Fibroblast of pulmonary artery (primary cell): ENCODE measurements at regions not wholly inside any gene's neighbourhood (a gene's known extent, or its start where the extent isn't known, plus 50 kb on each side); places are given as distances from the start of the nearest gene placed in this dataset.

ENCODE experiments used
- DNase-seq: peaks from one replicate; pipeline ENCODE4 v3.0.0-alpha.2; 2010; ENCODE audit warnings: low read depth
- H3K4me3 ChIP-seq: replicated peaks from 2 replicates; pipeline ENCODE4 v1.5.1; 2011; ENCODE audit warnings: low read depth, mild to moderate bottlenecking, control low read depth, low read length, moderate library complexity
- CTCF ChIP-seq: IDR thresholded peaks from 2 replicates; pipeline ENCODE4 v1.5.1; 2011; ENCODE audit warnings: mild to moderate bottlenecking, control low read depth, low read length, inconsistent platforms; ENCODE audit errors: missing control alignments

GRCh38 chr4:26044524-26044923 is 130.5 kb downstream of the SMIM20 start:
- no peak for TF ChIP-seq CTCF
- no peak overlapping the region for H3K4me3 ChIP-seq
- DNase-seq, result no peak

- DNase-seq, result no peak
- H3K4me3 ChIP-seq, result no peak overlapping the region
- TF ChIP-seq CTCF, result no peak
These were observed 131.0 kb downstream of the SMIM20 start for GRCh38 chr4:26044983-26045382.

DNA sequence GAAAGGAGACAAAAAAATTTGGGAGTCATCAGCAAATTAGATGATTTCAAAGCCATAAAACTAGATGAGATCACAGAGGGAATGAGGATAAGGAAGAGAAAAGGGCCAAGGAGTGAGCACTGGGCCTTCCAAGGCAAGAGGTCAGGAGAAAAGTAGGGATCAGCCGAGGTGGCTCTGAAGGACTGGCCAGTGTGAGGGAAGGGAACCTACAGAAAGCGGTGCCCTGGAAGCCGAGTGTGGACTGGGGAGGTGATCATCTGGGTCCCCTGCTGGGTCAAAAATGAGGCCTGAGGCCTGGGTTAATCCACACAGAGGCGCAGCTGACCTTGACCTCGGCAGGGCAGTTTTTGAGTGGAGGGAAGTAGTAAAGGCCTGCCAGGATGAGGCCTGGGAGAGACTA is 133.8 kb downstream of the SMIM20 start:
- no peak for TF ChIP-seq CTCF
- H3K4me3 ChIP-seq, result no peak overlapping the region
- no peak for DNase-seq

DNA sequence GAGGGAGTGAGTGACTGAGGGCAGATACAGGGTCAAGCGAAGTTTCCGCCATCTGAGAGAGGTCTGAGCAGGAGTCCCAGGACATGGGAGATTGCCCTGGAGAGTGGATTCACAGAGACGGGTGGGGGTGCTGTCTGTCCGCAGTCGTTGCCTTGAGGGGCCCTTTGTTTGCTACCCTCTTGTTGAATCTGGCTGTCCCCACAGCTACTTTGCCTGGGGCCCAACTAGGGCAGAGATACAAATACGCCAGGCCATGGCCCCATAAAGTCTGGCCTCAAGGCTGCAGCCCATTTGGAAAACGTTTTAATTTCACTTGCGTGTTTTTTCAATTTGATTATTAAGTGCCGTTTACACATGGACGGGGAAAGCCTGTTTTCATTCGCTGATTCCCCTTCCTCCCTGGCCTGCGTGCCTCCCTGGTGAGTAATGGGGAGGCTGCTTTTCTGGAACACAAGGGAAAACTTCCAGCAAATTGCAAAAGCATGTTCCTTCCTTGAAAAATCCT is 134.4 kb downstream of the SMIM20 start:
- no peak for TF ChIP-seq CTCF
- H3K4me3 ChIP-seq, result no peak overlapping the region
- peak; percentile 93 for DNase-seq

- H3K4me3 ChIP-seq, result no peak overlapping the region
- no peak for TF ChIP-seq CTCF
- no peak for DNase-seq
These were observed 134.9 kb downstream of the SMIM20 start for GRCh38 chr4:26048950-26049349.

- no peak overlapping the region for H3K4me3 ChIP-seq
These were observed 135.4 kb downstream of the SMIM20 start for GRCh38 chr4:26049447-26049846.

More at GRCh38 chr4:26049447-26049846, 135.4 kb downstream of the SMIM20 start:
- no peak for DNase-seq
- no peak for TF ChIP-seq CTCF
